Cardiac fibroblast (primary cell): ENCODE measurements at regions not wholly inside any gene's neighbourhood (a gene's known extent, or its start where the extent isn't known, plus 50 kb on each side); places are given as distances from the start of the nearest gene placed in this dataset.

Source experiments
- DNase-seq, 2 donors: peaks; one replicate each; pipeline versions ENCODE4 v3.0.0 to v3.0.0-alpha.2; 2010; ENCODE audit warnings: low read depth in 2 of 2
- H3K4me3 ChIP-seq, 2 donors: replicated peaks in 1 of 2; 1 replicate in 1 of 2; 2 replicates in 1 of 2; pipeline ENCODE4 v1.5.1; 2011; ENCODE audit warnings: low read depth in 2 of 2, low read length in 2 of 2, mild to moderate bottlenecking in 2 of 2, moderate library complexity in 1 of 2
- TF ChIP-seq, protein P1 (sequence below): IDR thresholded peaks from one replicate; pipeline ENCODE4 v1.5.1; 2011; ENCODE audit warnings: low read depth, mild to moderate bottlenecking, low read length, inconsistent platforms

DNA sequence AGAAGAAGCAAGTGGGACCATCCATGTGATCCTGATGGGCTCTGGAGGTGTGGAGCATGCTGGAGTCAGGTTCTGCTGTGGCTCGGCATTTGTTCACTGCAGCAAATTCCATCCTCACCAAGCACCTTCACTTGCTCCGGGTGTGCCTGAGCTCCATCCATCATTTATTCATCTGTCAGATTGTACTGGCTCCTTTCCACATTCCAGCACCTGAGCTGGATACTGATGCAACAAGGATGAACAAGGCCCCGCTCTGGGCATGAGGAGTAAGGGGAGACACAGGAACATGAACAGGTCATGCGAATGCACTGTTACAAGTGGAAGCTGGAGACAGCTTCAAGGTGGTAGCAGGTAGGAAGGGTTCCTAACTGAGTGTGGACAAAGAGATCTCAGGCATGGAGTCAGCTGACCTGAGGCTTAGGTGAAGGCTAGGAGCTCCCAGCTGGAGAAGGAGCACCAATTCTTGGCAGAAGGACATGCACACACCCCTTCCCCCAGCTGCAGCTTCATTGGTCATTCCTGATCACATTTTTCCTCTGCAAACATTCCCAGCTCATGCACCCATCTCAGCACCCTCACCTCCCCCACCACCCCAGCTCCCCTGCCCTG, 133.7 kb upstream of the ZMIZ1 start:
- no peak for DNase-seq
- TF ChIP-seq, protein P1, sequence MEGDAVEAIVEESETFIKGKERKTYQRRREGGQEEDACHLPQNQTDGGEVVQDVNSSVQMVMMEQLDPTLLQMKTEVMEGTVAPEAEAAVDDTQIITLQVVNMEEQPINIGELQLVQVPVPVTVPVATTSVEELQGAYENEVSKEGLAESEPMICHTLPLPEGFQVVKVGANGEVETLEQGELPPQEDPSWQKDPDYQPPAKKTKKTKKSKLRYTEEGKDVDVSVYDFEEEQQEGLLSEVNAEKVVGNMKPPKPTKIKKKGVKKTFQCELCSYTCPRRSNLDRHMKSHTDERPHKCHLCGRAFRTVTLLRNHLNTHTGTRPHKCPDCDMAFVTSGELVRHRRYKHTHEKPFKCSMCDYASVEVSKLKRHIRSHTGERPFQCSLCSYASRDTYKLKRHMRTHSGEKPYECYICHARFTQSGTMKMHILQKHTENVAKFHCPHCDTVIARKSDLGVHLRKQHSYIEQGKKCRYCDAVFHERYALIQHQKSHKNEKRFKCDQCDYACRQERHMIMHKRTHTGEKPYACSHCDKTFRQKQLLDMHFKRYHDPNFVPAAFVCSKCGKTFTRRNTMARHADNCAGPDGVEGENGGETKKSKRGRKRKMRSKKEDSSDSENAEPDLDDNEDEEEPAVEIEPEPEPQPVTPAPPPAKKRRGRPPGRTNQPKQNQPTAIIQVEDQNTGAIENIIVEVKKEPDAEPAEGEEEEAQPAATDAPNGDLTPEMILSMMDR: no peak
- no peak overlapping the region for H3K4me3 ChIP-seq

DNA sequence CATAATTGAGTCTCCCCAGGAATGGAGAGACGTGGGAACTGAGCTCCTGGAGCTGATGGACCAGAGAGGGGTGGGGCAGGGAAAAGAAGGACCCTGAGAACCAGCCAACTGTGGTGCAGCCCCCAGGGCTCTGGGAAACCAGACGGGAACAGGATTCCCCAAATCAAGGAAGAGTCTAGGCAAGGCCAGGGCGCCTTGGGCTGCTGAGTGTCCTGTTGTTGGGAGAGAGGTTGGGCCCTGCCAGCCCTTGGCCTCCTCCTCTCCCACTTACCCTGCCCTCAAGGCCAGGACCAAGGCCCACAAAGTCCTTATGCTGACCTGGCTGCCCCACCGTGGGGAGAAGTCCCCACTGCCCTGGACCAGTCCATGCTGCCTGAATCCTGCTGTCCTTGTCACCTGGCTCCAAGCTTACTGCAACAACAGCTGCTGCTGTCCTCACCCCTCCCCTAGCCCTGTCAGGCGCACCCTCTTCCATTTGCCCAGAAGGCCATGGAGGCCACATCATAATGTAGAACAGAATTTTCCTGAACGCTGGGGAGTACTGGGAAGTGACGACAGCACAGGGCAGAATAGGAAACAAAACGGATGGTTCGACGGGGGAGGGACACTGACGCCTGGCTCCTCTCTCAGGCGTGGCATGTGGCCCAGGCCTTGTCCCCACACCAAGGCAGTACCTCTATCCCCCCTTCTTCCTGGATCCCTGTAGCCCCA, 132.9 kb upstream of the ZMIZ1 start:
- no peak overlapping the region for H3K4me3 ChIP-seq
- DNase-seq: no peak
- TF ChIP-seq, protein P1: no peak

DNA sequence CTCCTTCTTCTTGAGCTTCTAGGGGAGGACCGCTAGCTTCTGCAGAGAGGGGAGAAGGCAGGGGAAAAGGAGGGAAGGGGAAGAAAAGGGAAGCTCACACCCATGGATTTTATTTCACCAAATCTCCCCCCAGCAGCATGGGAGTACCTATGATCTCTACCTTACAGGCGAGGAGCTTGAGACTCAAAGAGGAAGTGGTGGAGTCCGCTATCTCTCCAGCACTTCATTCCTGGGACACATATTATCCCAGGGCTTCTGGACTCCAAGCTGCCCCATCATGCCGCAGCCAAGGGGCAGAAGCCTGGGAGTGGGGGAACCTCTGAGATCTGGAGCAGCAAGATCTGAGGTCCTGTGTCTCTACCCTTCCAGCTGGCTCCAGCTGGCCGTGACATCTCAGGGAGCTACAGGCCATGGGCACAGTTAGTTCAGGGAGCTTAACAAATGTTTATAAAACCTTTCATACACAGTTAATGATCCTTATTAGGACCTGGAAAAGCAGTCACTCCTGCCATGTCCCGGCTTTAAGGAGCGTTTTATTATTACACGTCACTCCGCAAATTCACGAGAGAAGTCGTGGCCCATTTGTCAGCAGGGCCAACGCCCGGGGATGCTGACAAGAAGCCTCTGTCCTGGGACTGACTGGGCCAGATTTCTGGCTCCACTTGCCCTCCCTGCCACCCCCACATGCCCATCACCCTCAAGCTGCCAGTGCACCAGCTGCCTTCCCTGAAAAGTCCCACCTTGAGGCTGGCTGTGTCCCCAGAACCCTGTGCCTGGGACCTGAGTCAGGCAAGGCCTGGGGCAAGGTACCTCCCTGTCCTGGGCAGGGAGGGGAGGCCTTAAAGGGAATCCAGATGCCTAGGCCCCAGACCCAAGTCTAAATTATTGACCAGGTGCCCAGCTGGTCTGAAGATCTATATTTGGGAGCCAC, 132.1 kb upstream of the ZMIZ1 start:
- no peak for DNase-seq
- TF ChIP-seq, protein P1: no peak
- no peak overlapping the region for H3K4me3 ChIP-seq

DNA sequence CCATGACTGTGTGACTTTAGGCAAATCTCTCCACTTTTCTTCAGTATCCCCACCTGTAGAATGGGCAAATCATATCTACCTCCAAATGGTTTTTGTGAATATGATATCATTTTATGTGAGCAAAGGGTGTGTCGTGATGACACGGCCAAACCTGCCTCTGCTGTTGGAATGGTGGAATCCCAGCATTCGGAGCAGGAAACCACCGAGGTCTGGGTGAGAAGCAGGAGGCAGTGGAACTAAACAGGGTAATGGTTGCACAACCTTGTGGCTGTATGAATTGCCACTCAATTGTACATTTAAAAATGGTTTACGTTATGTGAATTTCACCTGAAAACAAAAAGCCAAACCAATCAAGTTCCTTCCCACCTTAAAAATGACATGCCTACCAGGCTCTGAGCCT, 131.4 kb upstream of the ZMIZ1 start:
- TF ChIP-seq, protein P1: no peak
- no peak overlapping the region for H3K4me3 ChIP-seq
- no peak for DNase-seq

DNA sequence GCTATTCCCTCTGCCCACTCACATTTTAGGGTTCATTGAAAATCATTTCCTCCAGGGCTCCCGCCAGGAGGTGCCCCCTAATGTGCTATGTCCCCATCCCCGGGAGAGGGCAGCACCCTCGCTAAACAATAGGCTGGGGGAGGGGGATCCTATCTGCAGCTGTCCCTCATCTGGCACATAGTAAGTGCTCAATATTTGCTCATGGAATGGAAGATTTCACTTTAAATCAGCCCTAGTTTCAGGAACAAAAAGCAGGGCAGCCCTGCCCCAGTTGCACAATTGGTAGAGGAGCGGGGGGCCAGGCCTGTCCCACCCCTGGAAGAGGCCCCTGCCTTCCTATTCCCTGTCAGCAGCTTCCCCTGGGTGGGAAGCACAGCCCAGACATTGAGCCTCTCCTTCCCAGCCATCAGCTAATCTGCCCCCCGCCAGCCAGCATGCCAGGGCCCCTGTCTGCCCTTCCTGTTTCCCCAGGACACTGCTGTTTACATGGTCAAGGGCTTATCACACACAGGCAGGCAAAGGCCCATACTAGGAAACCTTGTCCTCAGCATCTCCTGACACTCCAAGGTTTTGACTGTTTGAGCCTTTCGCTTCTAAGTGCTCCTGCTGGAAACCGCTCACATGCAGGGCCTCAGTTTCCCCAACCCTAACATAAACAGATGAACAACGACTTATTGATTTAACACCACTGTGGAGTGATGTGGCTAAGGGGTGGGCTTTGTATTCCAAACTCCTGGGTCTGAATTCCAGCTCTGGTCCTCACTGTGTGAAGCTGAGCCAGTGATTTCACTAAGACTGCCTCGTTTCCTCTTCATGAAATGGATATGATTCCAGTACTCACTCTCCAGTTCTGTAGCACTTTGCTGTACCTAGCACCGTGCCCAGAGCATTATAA, 130.7 kb upstream of the ZMIZ1 start:
- peak in 1 of 2 donors; percentile 38 for DNase-seq
- TF ChIP-seq, protein P1: no peak
- H3K4me3 ChIP-seq: no peak overlapping the region
